SU-DHL-6 (cell line): ENCODE measurements at regions not wholly inside any gene's neighbourhood (a gene's known extent, or its start where the extent isn't known, plus 50 kb on each side); places are given as distances from the start of the nearest gene placed in this dataset.

ENCODE experiments used
- CTCF ChIP-seq: fragments of 200-600 bp; sonication (generic); IDR thresholded peaks from one replicate; pipeline ENCODE4 v1.5.1; 2017; ENCODE audit warnings: antibody characterized with exemption, mild to moderate bottlenecking, low read length, moderate library complexity; ENCODE audit not compliant: insufficient read depth, poor library complexity, severe bottlenecking
- EZH2phosphoT487 ChIP-seq: fragments of 200-600 bp; sonication (generic), shearing (Covaris generic); conservative IDR thresholded peaks from 2 replicates; pipeline ENCODE4 v1.6.1; 2018; ENCODE audit warnings: mild to moderate bottlenecking, antibody characterized with exemption, low read length, moderate library complexity, mixed read lengths

GRCh38 chr9:108058135-108058814 lies 568.7 kb upstream of the KLF4 start:
- TF ChIP-seq CTCF (no peak), EZH2phosphoT487 (no peak)
